Stomach smooth muscle (tissue), 2 donors: ENCODE measurements at regions not wholly inside any gene's neighbourhood (a gene's known extent, or its start where the extent isn't known, plus 50 kb on each side); places are given as distances from the start of the nearest gene placed in this dataset.

Source experiments
- H3K27ac ChIP-seq: one replicate; pipeline ENCODE4 v1.7.0; 2013; ENCODE audit warnings: mild to moderate bottlenecking, low read length, inconsistent platforms
- H3K27me3 ChIP-seq, 2 donors: one replicate each; pipeline ENCODE4 v1.7.0; 2013; ENCODE audit warnings: low read length in 2 of 2; ENCODE audit not compliant: insufficient read depth in 2 of 2, control insufficient read depth in 1 of 2
- H3K36me3 ChIP-seq, 2 donors: one replicate each; pipeline ENCODE4 v1.7.0; 2013; ENCODE audit warnings: low read length in 2 of 2; ENCODE audit not compliant: control insufficient read depth in 2 of 2, insufficient read depth in 2 of 2
- H3K4me1 ChIP-seq: one replicate; pipeline ENCODE4 v1.7.0; 2013; ENCODE audit warnings: low read length; ENCODE audit not compliant: control insufficient read depth, insufficient read depth
- H3K4me3 ChIP-seq, 2 donors: one replicate each; pipeline ENCODE4 v1.7.0; 2013; ENCODE audit warnings: low read length in 2 of 2
- H3K9ac ChIP-seq, 2 donors: one replicate each; pipeline ENCODE4 v1.7.0; 2013; ENCODE audit warnings: low read length in 2 of 2, mild to moderate bottlenecking in 1 of 2
- H3K9me3 ChIP-seq, 2 donors: one replicate each; pipeline ENCODE4 v1.7.0; 2013; ENCODE audit warnings: low read length in 2 of 2; ENCODE audit not compliant: control insufficient read depth in 2 of 2
- donor health status: healthy.
- donor health status: Pancreatic carcinoma.

GRCh38 chr5:61827445-61827975, 478.5 kb upstream of the KIF2A start:
- H3K36me3 ChIP-seq = no peaks in the 10 kb centered on the region
- no peak overlapping the region for H3K9ac ChIP-seq
- H3K27ac ChIP-seq = no peak overlapping the region
- no peak overlapping the region for H3K4me3 ChIP-seq
- no peaks in the 10 kb centered on the region for H3K27me3 ChIP-seq
- no peaks in the 10 kb centered on the region for H3K4me1 ChIP-seq
- H3K9me3 ChIP-seq = no peaks in the 10 kb centered on the region

- H3K27ac ChIP-seq = no peak overlapping the region
- H3K4me3 ChIP-seq = no peak overlapping the region
- no peaks in the 10 kb centered on the region for H3K9me3 ChIP-seq
- no peaks in the 10 kb centered on the region for H3K27me3 ChIP-seq
- no peak overlapping the region for H3K9ac ChIP-seq
- no peaks in the 10 kb centered on the region for H3K4me1 ChIP-seq
- no peaks in the 10 kb centered on the region for H3K36me3 ChIP-seq
Observed at GRCh38 chr5:61828856-61829255, 477.1 kb upstream of the KIF2A start.

- no peak overlapping the region for H3K27ac ChIP-seq
- no peaks in the 10 kb centered on the region for H3K9me3 ChIP-seq
- no peak overlapping the region for H3K4me3 ChIP-seq
- H3K27me3 ChIP-seq = no peaks in the 10 kb centered on the region
- H3K36me3 ChIP-seq = no peaks in the 10 kb centered on the region
- H3K9ac ChIP-seq = no peak overlapping the region
- H3K4me1 ChIP-seq = no peaks in the 10 kb centered on the region
Observed at GRCh38 chr5:61831736-61832135, 474.3 kb upstream of the KIF2A start.

- Histone ChIP-seq H3K9me3 (no peaks in the 10 kb centered on the region), H3K4me3 (no peak overlapping the region)
Observed at GRCh38 chr5:61837788-61838187, 468.2 kb upstream of the KIF2A start.

GRCh38 chr5:61840361-61840760, 465.6 kb upstream of the KIF2A start:
- Histone ChIP-seq H3K27me3 (no peaks in the 10 kb centered on the region), H3K27ac (no peak overlapping the region), H3K9ac (no peak overlapping the region), H3K9me3 (no peaks in the 10 kb centered on the region), H3K4me3 (no peak overlapping the region), H3K36me3 (no peaks in the 10 kb centered on the region), H3K4me1 (no peaks in the 10 kb centered on the region)

More at GRCh38 chr5:61837788-61838187, 468.2 kb upstream of the KIF2A start:
- H3K4me1 ChIP-seq = no peaks in the 10 kb centered on the region
- H3K27me3 ChIP-seq = no peaks in the 10 kb centered on the region
- no peak overlapping the region for H3K9ac ChIP-seq
- no peak overlapping the region for H3K27ac ChIP-seq
- no peaks in the 10 kb centered on the region for H3K36me3 ChIP-seq

GRCh38 chr5:61842840-61843239, 463.2 kb upstream of the KIF2A start:
- no peaks in the 10 kb centered on the region for H3K9me3 ChIP-seq
- no peaks in the 10 kb centered on the region for H3K36me3 ChIP-seq
- no peaks in the 10 kb centered on the region for H3K4me1 ChIP-seq
- H3K27ac ChIP-seq = no peak overlapping the region
- H3K27me3 ChIP-seq = no peaks in the 10 kb centered on the region
- no peak overlapping the region for H3K9ac ChIP-seq
- H3K4me3 ChIP-seq = no peak overlapping the region

- no peaks in the 10 kb centered on the region for H3K9me3 ChIP-seq
- H3K36me3 ChIP-seq = no peaks in the 10 kb centered on the region
- no peak overlapping the region for H3K4me3 ChIP-seq
Observed at GRCh38 chr5:61850696-61851095, 455.3 kb upstream of the KIF2A start.

GRCh38 chr5:61854531-61854930, 451.5 kb upstream of the KIF2A start:
- Histone ChIP-seq H3K4me1 (no peaks in the 10 kb centered on the region), H3K36me3 (no peaks in the 10 kb centered on the region), H3K27me3 (no peaks in the 10 kb centered on the region), H3K27ac (no peak overlapping the region), H3K9me3 (no peaks in the 10 kb centered on the region), H3K9ac (no peak overlapping the region), H3K4me3 (no peak overlapping the region)

More at GRCh38 chr5:61850696-61851095, 455.3 kb upstream of the KIF2A start:
- H3K4me1 ChIP-seq = no peaks in the 10 kb centered on the region
- H3K9ac ChIP-seq = no peak overlapping the region
- H3K27me3 ChIP-seq = no peaks in the 10 kb centered on the region
- no peak overlapping the region for H3K27ac ChIP-seq

GRCh38 chr5:61860978-61861377, 445.0 kb upstream of the KIF2A start:
- H3K9ac ChIP-seq = no peak overlapping the region
- no peak overlapping the region for H3K27ac ChIP-seq
- H3K4me1 ChIP-seq = no peaks in the 10 kb centered on the region
- H3K36me3 ChIP-seq = no peaks in the 10 kb centered on the region
- no peaks in the 10 kb centered on the region for H3K27me3 ChIP-seq
- H3K4me3 ChIP-seq = no peak overlapping the region
- H3K9me3 ChIP-seq = no peaks in the 10 kb centered on the region

GRCh38 chr5:61866930-61867329, 439.1 kb upstream of the KIF2A start:
- Histone ChIP-seq H3K9ac (no peak overlapping the region), H3K36me3 (no peaks in the 10 kb centered on the region), H3K27ac (no peak overlapping the region), H3K4me1 (no peaks in the 10 kb centered on the region), H3K27me3 (no peaks in the 10 kb centered on the region), H3K4me3 (no peak overlapping the region), H3K9me3 (peaks cover 0 to 2% of the 10 kb centered on the region in 2 donors)

- Histone ChIP-seq H3K9me3 (peaks cover 0 to 2% of the 10 kb centered on the region in 2 donors), H3K36me3 (no peaks in the 10 kb centered on the region), H3K4me3 (no peak overlapping the region), H3K27ac (no peak overlapping the region), H3K9ac (no peak overlapping the region), H3K27me3 (no peaks in the 10 kb centered on the region), H3K4me1 (no peaks in the 10 kb centered on the region)
Observed at GRCh38 chr5:61869333-61869732, 436.7 kb upstream of the KIF2A start.
